ENCODE measurements at regions not wholly inside any gene's neighbourhood (a gene's known extent, or its start where the extent isn't known, plus 50 kb on each side); places are given as distances from the start of the nearest gene placed in this dataset.

GRCh38 chr5:35488055-35488454 is 129.6 kb upstream of the SPEF2 start:
- WGBS (ENCODE audit: insufficient coverage) = 50% methylated on average over 1 of the region's 1 CpG
- H3K36me3 ChIP-seq (ENCODE audit: control insufficient read depth, insufficient read depth, low read length) = no peaks in the 10 kb centered on the region
- H3K36me3 Mint-ChIP-seq = no peaks in the 10 kb centered on the region
- H3K27me3 ChIP-seq (ENCODE audit: control insufficient read depth, insufficient read depth, low read length) = no peaks in the 10 kb centered on the region
- peaks cover 0 to 7% of the 10 kb centered on the region in 2 donors for H3K27me3 Mint-ChIP-seq (ENCODE audit: low read depth in 2 of 2)
- H3K4me1 ChIP-seq (ENCODE audit: control insufficient read depth, insufficient read depth, low read length) = no peaks in the 10 kb centered on the region
- H3K27ac ChIP-seq (ENCODE audit: low read length) = no peak overlapping the region
- H3K9me3 ChIP-seq (ENCODE audit: control insufficient read depth, insufficient read depth, low read length) = no peaks in the 10 kb centered on the region
- H3K4me3 Mint-ChIP-seq = no peak overlapping the region
- H3K27ac Mint-ChIP-seq = no peak overlapping the region
- H3K9me3 Mint-ChIP-seq = no peaks in the 10 kb centered on the region
- ATAC-seq = no peak
- no peaks in the 10 kb centered on the region for H3K4me1 Mint-ChIP-seq
- intact Hi-C loops (cut with micrococcal nuclease) = no loop called here
- H3K4me3 ChIP-seq (ENCODE audit: low read length) = no peak overlapping the region
- no peak for DNase-seq
- TF ChIP-seq, protein P1, sequence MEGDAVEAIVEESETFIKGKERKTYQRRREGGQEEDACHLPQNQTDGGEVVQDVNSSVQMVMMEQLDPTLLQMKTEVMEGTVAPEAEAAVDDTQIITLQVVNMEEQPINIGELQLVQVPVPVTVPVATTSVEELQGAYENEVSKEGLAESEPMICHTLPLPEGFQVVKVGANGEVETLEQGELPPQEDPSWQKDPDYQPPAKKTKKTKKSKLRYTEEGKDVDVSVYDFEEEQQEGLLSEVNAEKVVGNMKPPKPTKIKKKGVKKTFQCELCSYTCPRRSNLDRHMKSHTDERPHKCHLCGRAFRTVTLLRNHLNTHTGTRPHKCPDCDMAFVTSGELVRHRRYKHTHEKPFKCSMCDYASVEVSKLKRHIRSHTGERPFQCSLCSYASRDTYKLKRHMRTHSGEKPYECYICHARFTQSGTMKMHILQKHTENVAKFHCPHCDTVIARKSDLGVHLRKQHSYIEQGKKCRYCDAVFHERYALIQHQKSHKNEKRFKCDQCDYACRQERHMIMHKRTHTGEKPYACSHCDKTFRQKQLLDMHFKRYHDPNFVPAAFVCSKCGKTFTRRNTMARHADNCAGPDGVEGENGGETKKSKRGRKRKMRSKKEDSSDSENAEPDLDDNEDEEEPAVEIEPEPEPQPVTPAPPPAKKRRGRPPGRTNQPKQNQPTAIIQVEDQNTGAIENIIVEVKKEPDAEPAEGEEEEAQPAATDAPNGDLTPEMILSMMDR (IDR thresholded peaks at IDR 0.05) = no peak

DNA sequence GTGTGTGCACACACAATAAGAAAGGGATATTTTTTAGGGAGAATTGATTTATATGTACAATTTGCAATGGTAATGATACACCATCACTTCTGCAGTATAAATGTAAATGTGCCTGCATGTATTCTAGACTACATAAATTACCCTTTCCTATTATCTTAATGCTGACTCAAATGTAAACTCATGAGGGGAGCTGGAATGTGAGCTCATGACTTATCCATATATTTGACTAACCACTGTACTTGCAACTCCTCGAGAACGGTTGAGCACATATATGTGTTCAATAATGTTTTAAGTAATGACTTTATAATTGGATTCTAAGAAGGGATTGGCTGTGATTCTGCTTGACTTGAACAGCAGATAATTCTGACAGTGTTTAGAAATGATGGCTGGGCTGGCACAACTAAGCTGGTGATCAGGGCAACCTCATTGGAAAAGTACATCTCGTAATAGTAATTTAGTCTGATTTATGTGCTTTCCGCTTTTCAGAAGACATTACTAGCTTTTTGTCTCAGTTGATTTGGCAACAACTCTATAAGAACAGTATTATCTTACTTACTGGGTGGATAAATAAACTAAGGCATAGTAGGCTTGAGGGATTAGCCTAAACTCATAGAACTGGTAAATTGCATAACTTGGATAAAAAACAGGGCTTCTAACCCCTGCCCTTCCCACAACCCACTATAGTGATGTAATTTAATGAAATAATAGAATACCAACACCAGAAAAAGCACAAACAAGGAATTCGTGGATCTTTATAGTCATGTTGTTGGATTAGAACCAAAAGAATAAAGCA is 130.2 kb upstream of the SPEF2 start:
- Histone ChIP-seq H3K4me3 (ENCODE audit: low read length) (no peak overlapping the region), H3K27me3 (ENCODE audit: control insufficient read depth, insufficient read depth, low read length) (no peaks in the 10 kb centered on the region), H3K36me3 (ENCODE audit: control insufficient read depth, insufficient read depth, low read length) (no peaks in the 10 kb centered on the region), H3K4me1 (ENCODE audit: control insufficient read depth, insufficient read depth, low read length) (no peaks in the 10 kb centered on the region), H3K27ac (ENCODE audit: low read length) (no peak overlapping the region), H3K9me3 (ENCODE audit: control insufficient read depth, insufficient read depth, low read length) (no peaks in the 10 kb centered on the region)
- WGBS (ENCODE audit: insufficient coverage) = 93% methylated on average over 2 of the region's 5 CpGs
- Mint-ChIP-seq H3K27me3 (ENCODE audit: low read depth in 2 of 2) (peaks cover 0 to 7% of the 10 kb centered on the region in 2 donors), H3K27ac (no peak overlapping the region), H3K4me3 (no peak overlapping the region), H3K36me3 (no peaks in the 10 kb centered on the region), H3K9me3 (no peaks in the 10 kb centered on the region), H3K4me1 (peaks cover 0 to 4% of the 10 kb centered on the region in 2 donors)
- DNase-seq (no peak), ATAC-seq (no peak)
- intact Hi-C loops (cut with micrococcal nuclease) = no loop called here
- TF ChIP-seq, protein P1 (IDR thresholded peaks at IDR 0.05) = no peak

- no peaks in the 10 kb centered on the region for H3K36me3 Mint-ChIP-seq
- no peak overlapping the region for H3K27ac Mint-ChIP-seq
- TF ChIP-seq, protein P1 (IDR thresholded peaks at IDR 0.05) = no peak
- intact Hi-C loops (cut with micrococcal nuclease) = no loop called here
- peaks cover 0 to 7% of the 10 kb centered on the region in 2 donors for H3K27me3 Mint-ChIP-seq (ENCODE audit: low read depth in 2 of 2)
- no peak overlapping the region for H3K4me3 Mint-ChIP-seq
- DNase-seq = no peak
- H3K9me3 ChIP-seq (ENCODE audit: control insufficient read depth, insufficient read depth, low read length) = no peaks in the 10 kb centered on the region
- no peaks in the 10 kb centered on the region for H3K27me3 ChIP-seq (ENCODE audit: control insufficient read depth, insufficient read depth, low read length)
- H3K4me1 ChIP-seq (ENCODE audit: control insufficient read depth, insufficient read depth, low read length) = no peaks in the 10 kb centered on the region
- H3K4me1 Mint-ChIP-seq = peaks cover 0 to 4% of the 10 kb centered on the region in 2 donors
- no peak for ATAC-seq
- no peak overlapping the region for H3K4me3 ChIP-seq (ENCODE audit: low read length)
- no peaks in the 10 kb centered on the region for H3K36me3 ChIP-seq (ENCODE audit: control insufficient read depth, insufficient read depth, low read length)
- H3K9me3 Mint-ChIP-seq = no peaks in the 10 kb centered on the region
- no peak overlapping the region for H3K27ac ChIP-seq (ENCODE audit: low read length)
These were observed 132.2 kb upstream of the SPEF2 start for GRCh38 chr5:35485487-35485886.

GRCh38 chr5:35484241-35484640 is 133.4 kb upstream of the SPEF2 start:
- H3K27me3 Mint-ChIP-seq (ENCODE audit: low read depth in 2 of 2) = peaks cover 0 to 7% of the 10 kb centered on the region in 2 donors
- intact Hi-C loops (cut with micrococcal nuclease) = no loop called here
- ATAC-seq (no peak), DNase-seq (no peak)
- Histone ChIP-seq H3K4me3 (ENCODE audit: low read length) (no peak overlapping the region), H3K4me1 (ENCODE audit: control insufficient read depth, insufficient read depth, low read length) (no peaks in the 10 kb centered on the region), H3K36me3 (ENCODE audit: control insufficient read depth, insufficient read depth, low read length) (no peaks in the 10 kb centered on the region), H3K9me3 (ENCODE audit: control insufficient read depth, insufficient read depth, low read length) (no peaks in the 10 kb centered on the region), H3K27ac (ENCODE audit: low read length) (no peak overlapping the region), H3K27me3 (ENCODE audit: control insufficient read depth, insufficient read depth, low read length) (no peaks in the 10 kb centered on the region)
- no peaks in the 10 kb centered on the region for H3K36me3 Mint-ChIP-seq
- TF ChIP-seq, protein P1 (IDR thresholded peaks at IDR 0.05) = no peak
- peaks cover 7 to 10% of the 10 kb centered on the region in 2 donors for H3K4me1 Mint-ChIP-seq
- H3K27ac Mint-ChIP-seq = no peak overlapping the region
- H3K4me3 Mint-ChIP-seq = no peak overlapping the region
- no peaks in the 10 kb centered on the region for H3K9me3 Mint-ChIP-seq

All from natural killer cell (primary cell).